ENCODE measurements at regions not wholly inside any gene's neighbourhood (a gene's known extent, or its start where the extent isn't known, plus 50 kb on each side); places are given as distances from the start of the nearest gene placed in this dataset.

GRCh38 chr4:23015821-23016220 lies 323.1 kb downstream of the GBA3 start:
- Histone ChIP-seq H3K36me3 (ENCODE audit: insufficient read depth in 1 of 2, low read depth in 1 of 2) (no peaks in the 10 kb centered on the region), H3K9me3 (no peaks in the 10 kb centered on the region)
- TF ChIP-seq CTCF (IDR thresholded peaks at IDR 0.05): no peak

DNA sequence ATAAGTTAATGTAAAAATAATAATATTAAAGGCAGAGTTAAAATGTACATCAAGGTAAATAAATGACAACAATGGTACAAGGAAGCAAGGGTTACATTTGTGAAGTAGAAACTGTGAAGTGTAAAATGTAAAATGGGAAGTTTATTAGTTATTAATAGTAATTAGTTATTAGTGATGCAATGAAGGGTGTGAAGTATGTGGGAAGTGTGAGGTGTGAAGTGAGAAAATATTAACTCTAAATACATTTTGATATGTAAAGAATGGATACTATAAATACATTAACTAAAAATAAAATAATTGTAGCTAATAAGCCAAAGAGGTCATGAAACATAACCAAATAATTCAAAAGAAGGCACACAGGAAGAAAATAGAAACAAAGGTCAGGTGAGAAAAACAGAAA lies 316.4 kb downstream of the GBA3 start:
- Histone ChIP-seq H3K27me3 (ENCODE audit: insufficient read depth in 3 of 3, low read length in 2 of 3) (no peaks in the 10 kb centered on the region), H3K4me1 (no peaks in the 10 kb centered on the region), H3K36me3 (ENCODE audit: insufficient read depth in 1 of 2, low read depth in 1 of 2) (no peaks in the 10 kb centered on the region), H3K4me3 (no peak overlapping the region), H3K9me3 (no peaks in the 10 kb centered on the region), H3K27ac (no peak overlapping the region)
- intact Hi-C loops (cut with DNase I): no loop called here
- no peak for ATAC-seq
- DNase-seq: no peak
- TF ChIP-seq CTCF (IDR thresholded peaks at IDR 0.05): no peak

More at GRCh38 chr4:23015821-23016220, 323.1 kb downstream of the GBA3 start:
- intact Hi-C loops (cut with DNase I): no loop called here
- Histone ChIP-seq H3K27me3 (ENCODE audit: insufficient read depth in 3 of 3, low read length in 2 of 3) (no peaks in the 10 kb centered on the region), H3K4me3 (no peak overlapping the region), H3K27ac (no peak overlapping the region), H3K4me1 (no peaks in the 10 kb centered on the region)
- no peak for DNase-seq
- ATAC-seq: no peak

DNA sequence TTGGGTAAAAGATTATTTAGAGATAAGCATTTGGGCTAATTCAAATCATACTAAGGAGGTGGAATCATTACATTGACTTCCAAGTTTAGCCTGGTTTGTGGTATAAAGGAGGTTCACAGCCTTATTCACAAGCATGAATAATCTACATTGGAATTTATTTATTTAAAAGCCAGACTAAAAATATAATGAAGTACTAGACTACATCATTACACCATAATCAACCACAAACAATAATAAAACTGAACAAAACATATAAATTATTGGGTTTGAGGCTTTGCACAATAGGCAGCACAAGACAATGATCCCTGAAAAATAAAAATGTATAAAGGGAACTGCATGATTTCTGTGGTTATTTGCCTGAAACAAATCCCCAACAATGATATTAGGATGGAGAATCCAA lies 314.0 kb downstream of the GBA3 start:
- ATAC-seq (no peak), DNase-seq (no peak)
- no peaks in the 10 kb centered on the region for H3K9me3 ChIP-seq
- no peak overlapping the region for H3K4me3 ChIP-seq
- H3K4me1 ChIP-seq: no peaks in the 10 kb centered on the region
- H3K27ac ChIP-seq: no peak overlapping the region
- no peaks in the 10 kb centered on the region for H3K36me3 ChIP-seq (ENCODE audit: insufficient read depth in 1 of 2, low read depth in 1 of 2)
- intact Hi-C loops (cut with DNase I): no loop called here
- no peak for TF ChIP-seq CTCF (IDR thresholded peaks at IDR 0.05)
- no peaks in the 10 kb centered on the region for H3K27me3 ChIP-seq (ENCODE audit: insufficient read depth in 3 of 3, low read length in 2 of 3)

- no peak overlapping the region for H3K4me3 ChIP-seq
- ATAC-seq: no peak
- no peaks in the 10 kb centered on the region for H3K36me3 ChIP-seq (ENCODE audit: insufficient read depth in 1 of 2, low read depth in 1 of 2)
- intact Hi-C loops (cut with DNase I): no loop called here
- no peak for TF ChIP-seq CTCF (IDR thresholded peaks at IDR 0.05)
- H3K4me1 ChIP-seq: no peaks in the 10 kb centered on the region
- H3K27ac ChIP-seq: no peak overlapping the region
- no peak for DNase-seq
- WGBS, 3 donors: 63 to 89% (median 77%) methylated on average over 1 of the region's 1 CpG
- H3K9me3 ChIP-seq: no peaks in the 10 kb centered on the region
- no peaks in the 10 kb centered on the region for H3K27me3 ChIP-seq (ENCODE audit: insufficient read depth in 3 of 3, low read length in 2 of 3)
Observed at GRCh38 chr4:23005691-23006090, 313.0 kb downstream of the GBA3 start.

DNA sequence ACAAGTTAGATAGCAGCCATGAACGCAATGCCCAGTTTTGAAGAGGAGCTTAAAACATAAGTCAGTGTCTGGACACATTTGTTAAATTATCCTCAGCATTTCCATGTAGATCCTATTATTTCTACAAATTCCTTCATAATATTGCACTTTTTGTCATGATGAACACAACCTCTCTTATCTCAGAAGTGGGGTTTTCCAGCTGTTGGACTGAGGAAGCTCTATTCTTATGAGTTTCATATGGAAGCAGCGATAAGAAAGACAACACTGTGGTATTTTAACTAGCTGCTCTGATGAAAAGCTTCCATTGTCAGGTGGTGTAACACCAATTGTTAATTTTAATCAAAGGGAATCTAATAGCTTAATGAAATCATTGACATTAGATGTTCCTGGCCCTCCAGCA lies 308.7 kb downstream of the GBA3 start:
- DNase-seq: no peak
- no peak for TF ChIP-seq CTCF (IDR thresholded peaks at IDR 0.05)
- 73 to 87% (median 80%) methylated on average over 2 of the region's 2 CpGs for WGBS, 3 donors
- no peak overlapping the region for H3K4me3 ChIP-seq
- ATAC-seq: no peak
- H3K27ac ChIP-seq: no peak overlapping the region
- H3K9me3 ChIP-seq: no peaks in the 10 kb centered on the region
- intact Hi-C loops (cut with DNase I): no loop called here
- no peaks in the 10 kb centered on the region for H3K27me3 ChIP-seq (ENCODE audit: insufficient read depth in 3 of 3, low read length in 2 of 3)
- H3K4me1 ChIP-seq: no peaks in the 10 kb centered on the region
- no peaks in the 10 kb centered on the region for H3K36me3 ChIP-seq (ENCODE audit: insufficient read depth in 1 of 2, low read depth in 1 of 2)

All from psoas muscle (tissue), 7 donors.